ENCODE measurements at regions not wholly inside any gene's neighbourhood (a gene's known extent, or its start where the extent isn't known, plus 50 kb on each side); places are given as distances from the start of the nearest gene placed in this dataset.

GRCh38 chr1:90650401-90650800 lies 66.7 kb downstream of the BARHL2 start:
- H3K9ac ChIP-seq, result no peak overlapping the region

GRCh38 chr1:90640325-90640724 lies 76.8 kb downstream of the BARHL2 start:
- H3K9me3 ChIP-seq, result no peaks in the 10 kb centered on the region
- TF ChIP-seq Cebpa-rat (IDR thresholded peaks at IDR 0.05), result no peak
- no peak overlapping the region for H3K4me2 ChIP-seq
- no peaks in the 10 kb centered on the region for H3K27me3 ChIP-seq
- H3K4me3 ChIP-seq, result no peak overlapping the region
- H3K9ac ChIP-seq, result no peak overlapping the region
- no peaks in the 10 kb centered on the region for H4K20me1 ChIP-seq
- no peak overlapping the region for H3K27ac ChIP-seq
- no peaks in the 10 kb centered on the region for H3K36me3 ChIP-seq
- H3K4me1 ChIP-seq, result no peaks in the 10 kb centered on the region

More at GRCh38 chr1:90650401-90650800, 66.7 kb downstream of the BARHL2 start:
- no peaks in the 10 kb centered on the region for H3K9me3 ChIP-seq
- no peaks in the 10 kb centered on the region for H3K27me3 ChIP-seq
- TF ChIP-seq Cebpa-rat (IDR thresholded peaks at IDR 0.05), result no peak
- no peak overlapping the region for H3K4me3 ChIP-seq
- H3K4me2 ChIP-seq, result no peak overlapping the region
- H3K27ac ChIP-seq, result no peak overlapping the region
- H3K36me3 ChIP-seq, result no peaks in the 10 kb centered on the region
- no peaks in the 10 kb centered on the region for H4K20me1 ChIP-seq
- no peaks in the 10 kb centered on the region for H3K4me1 ChIP-seq

GRCh38 chr1:90622666-90623065 lies 94.4 kb downstream of the BARHL2 start:
- Histone ChIP-seq H3K4me2 (no peak overlapping the region), H3K9ac (no peak overlapping the region), H4K20me1 (no peaks in the 10 kb centered on the region), H3K27ac (no peak overlapping the region), H3K27me3 (no peaks in the 10 kb centered on the region), H3K9me3 (no peaks in the 10 kb centered on the region), H3K36me3 (no peaks in the 10 kb centered on the region), H3K4me3 (no peak overlapping the region), H3K4me1 (no peaks in the 10 kb centered on the region)
- no peak for TF ChIP-seq Cebpa-rat (IDR thresholded peaks at IDR 0.05)

GRCh38 chr1:90621986-90622385 lies 95.1 kb downstream of the BARHL2 start:
- TF ChIP-seq Cebpa-rat (IDR thresholded peaks at IDR 0.05), result no peak
- no peak overlapping the region for H3K27ac ChIP-seq

GRCh38 chr1:90616395-90616794 lies 100.7 kb downstream of the BARHL2 start:
- TF ChIP-seq Cebpa-rat (IDR thresholded peaks at IDR 0.05), result no peak
- Histone ChIP-seq H3K4me3 (no peak overlapping the region), H3K4me1 (no peaks in the 10 kb centered on the region), H3K9me3 (no peaks in the 10 kb centered on the region), H3K36me3 (no peaks in the 10 kb centered on the region), H4K20me1 (no peaks in the 10 kb centered on the region), H3K27ac (no peak overlapping the region), H3K4me2 (no peak overlapping the region), H3K9ac (no peak overlapping the region), H3K27me3 (no peaks in the 10 kb centered on the region)

More at GRCh38 chr1:90621986-90622385, 95.1 kb downstream of the BARHL2 start:
- H3K9ac ChIP-seq, result no peak overlapping the region
- no peaks in the 10 kb centered on the region for H3K9me3 ChIP-seq
- H3K4me1 ChIP-seq, result no peaks in the 10 kb centered on the region
- H3K4me3 ChIP-seq, result no peak overlapping the region
- H4K20me1 ChIP-seq, result no peaks in the 10 kb centered on the region
- H3K36me3 ChIP-seq, result no peaks in the 10 kb centered on the region
- H3K27me3 ChIP-seq, result no peaks in the 10 kb centered on the region
- H3K4me2 ChIP-seq, result no peak overlapping the region

GRCh38 chr1:90614872-90615271 lies 102.2 kb downstream of the BARHL2 start:
- Histone ChIP-seq H4K20me1 (no peaks in the 10 kb centered on the region), H3K9me3 (no peaks in the 10 kb centered on the region), H3K4me2 (no peak overlapping the region), H3K4me3 (no peak overlapping the region), H3K36me3 (no peaks in the 10 kb centered on the region), H3K9ac (no peak overlapping the region), H3K27ac (no peak overlapping the region), H3K4me1 (no peaks in the 10 kb centered on the region), H3K27me3 (no peaks in the 10 kb centered on the region)
- no peak for TF ChIP-seq Cebpa-rat (IDR thresholded peaks at IDR 0.05)

- H4K20me1 ChIP-seq, result no peaks in the 10 kb centered on the region
- H3K9me3 ChIP-seq, result no peaks in the 10 kb centered on the region
- H3K4me2 ChIP-seq, result no peak overlapping the region
- H3K9ac ChIP-seq, result no peak overlapping the region
- TF ChIP-seq Cebpa-rat (IDR thresholded peaks at IDR 0.05), result no peak
- H3K27ac ChIP-seq, result no peak overlapping the region
- H3K4me3 ChIP-seq, result no peak overlapping the region
- H3K36me3 ChIP-seq, result no peaks in the 10 kb centered on the region
- H3K4me1 ChIP-seq, result no peaks in the 10 kb centered on the region
- H3K27me3 ChIP-seq, result no peaks in the 10 kb centered on the region
Measured at GRCh38 chr1:90613371-90613770, 103.7 kb downstream of the BARHL2 start.

- Histone ChIP-seq H3K4me1 (no peaks in the 10 kb centered on the region), H3K4me2 (no peak overlapping the region), H3K4me3 (no peak overlapping the region), H3K27ac (no peak overlapping the region), H3K9me3 (no peaks in the 10 kb centered on the region), H3K9ac (no peak overlapping the region), H3K36me3 (no peaks in the 10 kb centered on the region), H3K27me3 (no peaks in the 10 kb centered on the region), H4K20me1 (no peaks in the 10 kb centered on the region)
- TF ChIP-seq Cebpa-rat (IDR thresholded peaks at IDR 0.05), result no peak
Measured at GRCh38 chr1:90612033-90612432, 105.1 kb downstream of the BARHL2 start.

- TF ChIP-seq Cebpa-rat (IDR thresholded peaks at IDR 0.05), result no peak
- H3K9me3 ChIP-seq, result no peaks in the 10 kb centered on the region
- no peak overlapping the region for H3K9ac ChIP-seq
Measured at GRCh38 chr1:90607736-90608135, 109.4 kb downstream of the BARHL2 start.

GRCh38 chr1:90605070-90605469 lies 112.0 kb downstream of the BARHL2 start:
- Histone ChIP-seq H3K27me3 (no peaks in the 10 kb centered on the region), H3K4me1 (no peaks in the 10 kb centered on the region), H3K9me3 (0 out of 2 replicates have a peak, but pooled peaks cover 7% of the 10 kb centered on the region), H3K9ac (no peak overlapping the region), H3K4me2 (no peak overlapping the region), H3K27ac (no peak overlapping the region), H3K4me3 (no peak overlapping the region), H3K36me3 (no peaks in the 10 kb centered on the region), H4K20me1 (no peaks in the 10 kb centered on the region)
- TF ChIP-seq Cebpa-rat (IDR thresholded peaks at IDR 0.05), result no peak

More at GRCh38 chr1:90607736-90608135, 109.4 kb downstream of the BARHL2 start:
- H4K20me1 ChIP-seq, result no peaks in the 10 kb centered on the region
- H3K27me3 ChIP-seq, result no peaks in the 10 kb centered on the region
- no peaks in the 10 kb centered on the region for H3K36me3 ChIP-seq
- no peak overlapping the region for H3K4me3 ChIP-seq
- no peaks in the 10 kb centered on the region for H3K4me1 ChIP-seq
- H3K4me2 ChIP-seq, result no peak overlapping the region
- no peak overlapping the region for H3K27ac ChIP-seq

- TF ChIP-seq Cebpa-rat (IDR thresholded peaks at IDR 0.05), result no peak
- Histone ChIP-seq H3K4me2 (no peak overlapping the region), H3K9ac (no peak overlapping the region), H3K36me3 (no peaks in the 10 kb centered on the region), H4K20me1 (no peaks in the 10 kb centered on the region), H3K4me1 (no peaks in the 10 kb centered on the region), H3K27me3 (no peaks in the 10 kb centered on the region), H3K27ac (no peak overlapping the region), H3K9me3 (peaks cover 15% of the 10 kb centered on the region), H3K4me3 (no peak overlapping the region)
Measured at GRCh38 chr1:90593312-90593711, 123.8 kb downstream of the BARHL2 start.
